Astrocyte (in vitro differentiated cells and primary cell): ENCODE measurements at regions not wholly inside any gene's neighbourhood (a gene's known extent, or its start where the extent isn't known, plus 50 kb on each side); places are given as distances from the start of the nearest gene placed in this dataset.

ENCODE experiments used
- DNase-seq: peaks from one replicate; pipeline ENCODE4 v3.0.0-alpha.2; 2010; ENCODE audit warnings: low read depth
- FAIRE-seq: peaks from 2 replicates; lab custom pipeline; 2011; peaks lifted over from hg19 to GRCh38; lab: Jason Lieb, UNC
- H2AFZ ChIP-seq: 2 replicates; pipeline ENCODE4 v1.6.0; 2012; ENCODE audit warnings: low read depth, low read length, inconsistent platforms
- H3K27ac ChIP-seq: 2 replicates; pipeline ENCODE4 v1.5.1; 2011; ENCODE audit warnings: low read depth, low read length, inconsistent platforms
- H3K27me3 ChIP-seq: 2 replicates; pipeline ENCODE4 v1.6.0; 2011; ENCODE audit warnings: low read length, inconsistent platforms; ENCODE audit not compliant: insufficient read depth
- H3K36me3 ChIP-seq: 2 replicates; pipeline ENCODE4 v1.5.1; 2011; ENCODE audit warnings: low read length, inconsistent platforms; ENCODE audit not compliant: insufficient read depth
- H3K4me1 ChIP-seq: 2 replicates; pipeline ENCODE4 v1.5.1; 2011; ENCODE audit warnings: low read length, inconsistent platforms; ENCODE audit not compliant: insufficient read depth
- H3K4me2 ChIP-seq: 2 replicates; pipeline ENCODE4 v1.6.0; 2012; ENCODE audit warnings: low read length, inconsistent platforms
- H3K4me3 ChIP-seq: 2 replicates; pipeline ENCODE4 v1.5.1; 2011; ENCODE audit warnings: low read depth, mild to moderate bottlenecking, low read length, inconsistent platforms; ENCODE audit not compliant: insufficient read depth
- H3K79me2 ChIP-seq: 2 replicates; pipeline ENCODE4 v1.6.0; 2012; ENCODE audit warnings: mild to moderate bottlenecking, low read length, inconsistent platforms; ENCODE audit not compliant: insufficient read depth
- H3K9ac ChIP-seq: 2 replicates; pipeline ENCODE4 v1.6.0; 2012; ENCODE audit warnings: mild to moderate bottlenecking, low read length, inconsistent platforms
- H3K9me3 ChIP-seq: 2 replicates; pipeline ENCODE4 v1.5.1; 2012; ENCODE audit warnings: low read depth, mild to moderate bottlenecking, low read length, inconsistent platforms; ENCODE audit not compliant: insufficient read depth
- H4K20me1 ChIP-seq: 2 replicates; pipeline ENCODE4 v1.6.0; 2012; ENCODE audit warnings: low read length, inconsistent platforms; ENCODE audit not compliant: insufficient read depth
- H3K27ac Mint-ChIP-seq: one replicate; pipeline ENCODE4 v1.8.0; 2021; ENCODE audit warnings: mild to moderate bottlenecking, mixed read lengths; ENCODE audit not compliant: unreplicated experiment
- H3K27me3 Mint-ChIP-seq: one replicate; pipeline ENCODE4 v1.8.0; 2021; ENCODE audit warnings: low read depth, mixed read lengths; ENCODE audit not compliant: unreplicated experiment
- H3K36me3 Mint-ChIP-seq: one replicate; pipeline ENCODE4 v1.8.0; 2021; ENCODE audit warnings: low read depth, mixed read lengths; ENCODE audit not compliant: unreplicated experiment
- H3K4me1 Mint-ChIP-seq: one replicate; pipeline ENCODE4 v1.8.0; 2021; ENCODE audit warnings: low read depth, mixed read lengths; ENCODE audit not compliant: unreplicated experiment
- H3K4me3 Mint-ChIP-seq: one replicate; pipeline ENCODE4 v1.8.0; 2021; ENCODE audit warnings: mild to moderate bottlenecking, moderate library complexity, mixed read lengths; ENCODE audit not compliant: unreplicated experiment
- H3K9me3 Mint-ChIP-seq: one replicate; pipeline ENCODE4 v1.8.0; 2021; ENCODE audit warnings: mild to moderate bottlenecking, mixed read lengths; ENCODE audit not compliant: unreplicated experiment
- EZH2 ChIP-seq: IDR thresholded peaks from 2 replicates; pipeline ENCODE4 v1.6.1; 2012; ENCODE audit warnings: mild to moderate bottlenecking, low read length, inconsistent platforms; ENCODE audit not compliant: insufficient read depth
- TF ChIP-seq, protein P1 (sequence below): IDR thresholded peaks from 2 replicates; pipeline ENCODE4 v1.5.1; 2011; ENCODE audit warnings: low read depth, mild to moderate bottlenecking, inconsistent platforms, low read length, moderate library complexity; ENCODE audit not compliant: insufficient read depth

DNA sequence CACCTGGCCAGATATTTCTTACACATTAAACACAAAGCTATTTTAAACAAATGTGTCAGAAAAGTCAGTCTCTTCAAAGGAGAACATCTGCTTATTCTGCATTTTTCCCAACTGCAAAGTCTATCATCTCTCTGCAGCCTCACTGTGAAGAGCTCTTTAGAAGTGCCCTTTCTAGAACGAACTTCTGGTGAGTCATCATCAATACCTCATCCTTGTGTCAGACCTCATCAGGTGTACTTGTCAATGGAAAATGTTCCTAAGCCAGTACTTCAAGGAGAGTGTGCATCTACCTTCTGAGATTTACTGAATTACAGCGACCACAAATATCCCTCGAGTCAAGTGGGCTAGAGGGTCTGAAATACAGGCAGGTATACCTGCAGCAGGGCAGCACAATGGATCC is 457.3 kb downstream of the LRIG3 start:
- no peak overlapping the region for H3K9ac ChIP-seq
- Mint-ChIP-seq H3K9me3 (peaks cover 7% of the 10 kb centered on the region), H3K27ac (no peak overlapping the region), H3K4me3 (no peak overlapping the region), H3K27me3 (no peaks in the 10 kb centered on the region), H3K4me1 (no peaks in the 10 kb centered on the region), H3K36me3 (peaks cover 1% of the 10 kb centered on the region)
- FAIRE-seq (no peak), DNase-seq (no peak)
- H3K27me3 ChIP-seq = no peaks in the 10 kb centered on the region
- no peaks in the 10 kb centered on the region for H4K20me1 ChIP-seq
- TF ChIP-seq, protein P1, sequence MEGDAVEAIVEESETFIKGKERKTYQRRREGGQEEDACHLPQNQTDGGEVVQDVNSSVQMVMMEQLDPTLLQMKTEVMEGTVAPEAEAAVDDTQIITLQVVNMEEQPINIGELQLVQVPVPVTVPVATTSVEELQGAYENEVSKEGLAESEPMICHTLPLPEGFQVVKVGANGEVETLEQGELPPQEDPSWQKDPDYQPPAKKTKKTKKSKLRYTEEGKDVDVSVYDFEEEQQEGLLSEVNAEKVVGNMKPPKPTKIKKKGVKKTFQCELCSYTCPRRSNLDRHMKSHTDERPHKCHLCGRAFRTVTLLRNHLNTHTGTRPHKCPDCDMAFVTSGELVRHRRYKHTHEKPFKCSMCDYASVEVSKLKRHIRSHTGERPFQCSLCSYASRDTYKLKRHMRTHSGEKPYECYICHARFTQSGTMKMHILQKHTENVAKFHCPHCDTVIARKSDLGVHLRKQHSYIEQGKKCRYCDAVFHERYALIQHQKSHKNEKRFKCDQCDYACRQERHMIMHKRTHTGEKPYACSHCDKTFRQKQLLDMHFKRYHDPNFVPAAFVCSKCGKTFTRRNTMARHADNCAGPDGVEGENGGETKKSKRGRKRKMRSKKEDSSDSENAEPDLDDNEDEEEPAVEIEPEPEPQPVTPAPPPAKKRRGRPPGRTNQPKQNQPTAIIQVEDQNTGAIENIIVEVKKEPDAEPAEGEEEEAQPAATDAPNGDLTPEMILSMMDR = no peak
- TF ChIP-seq EZH2 = no peak
- H3K4me2 ChIP-seq = no peak overlapping the region
- peaks cover 3% of the 10 kb centered on the region for H3K9me3 ChIP-seq
- no peak overlapping the region for H3K27ac ChIP-seq
- no peaks in the 10 kb centered on the region for H3K36me3 ChIP-seq
- no peak overlapping the region for H3K4me3 ChIP-seq
- no peak overlapping the region for H2AFZ ChIP-seq
- H3K4me1 ChIP-seq = no peaks in the 10 kb centered on the region
- no peaks in the 10 kb centered on the region for H3K79me2 ChIP-seq

DNA sequence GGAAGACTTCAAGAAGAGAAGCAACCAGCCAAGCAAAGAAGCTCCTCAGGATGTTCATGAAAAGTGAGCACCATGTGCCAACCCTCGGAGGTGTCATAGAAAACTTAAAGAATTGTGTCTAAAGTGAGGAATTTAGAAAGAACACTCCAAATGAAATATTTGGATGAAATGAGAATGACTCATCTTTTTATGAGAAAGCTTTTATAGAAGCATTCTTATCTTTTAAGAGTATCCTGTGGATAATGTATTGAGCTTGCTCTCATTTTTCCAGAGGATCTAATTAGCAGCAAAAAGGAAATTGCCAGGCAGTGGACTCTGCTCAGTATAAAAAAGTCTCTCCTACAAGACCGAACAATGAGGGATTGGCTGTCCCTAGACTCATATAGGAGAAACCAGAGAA is 454.9 kb downstream of the LRIG3 start:
- H3K36me3 ChIP-seq = no peaks in the 10 kb centered on the region
- DNase-seq (peak; percentile 38), FAIRE-seq (no peak)
- H3K27ac ChIP-seq = no peak overlapping the region
- TF ChIP-seq, protein P1 = no peak
- no peak for TF ChIP-seq EZH2
- H3K4me3 ChIP-seq = no peak overlapping the region
- Mint-ChIP-seq H3K9me3 (peaks cover 7% of the 10 kb centered on the region), H3K36me3 (peaks cover 1% of the 10 kb centered on the region), H3K4me3 (no peak overlapping the region), H3K4me1 (no peaks in the 10 kb centered on the region), H3K27ac (no peak overlapping the region), H3K27me3 (no peaks in the 10 kb centered on the region)
- no peak overlapping the region for H2AFZ ChIP-seq
- H3K27me3 ChIP-seq = no peaks in the 10 kb centered on the region
- H3K79me2 ChIP-seq = no peaks in the 10 kb centered on the region
- no peak overlapping the region for H3K4me2 ChIP-seq
- H3K4me1 ChIP-seq = no peaks in the 10 kb centered on the region
- H3K9ac ChIP-seq = no peak overlapping the region
- H3K9me3 ChIP-seq = peaks cover 3% of the 10 kb centered on the region
- no peaks in the 10 kb centered on the region for H4K20me1 ChIP-seq

DNA sequence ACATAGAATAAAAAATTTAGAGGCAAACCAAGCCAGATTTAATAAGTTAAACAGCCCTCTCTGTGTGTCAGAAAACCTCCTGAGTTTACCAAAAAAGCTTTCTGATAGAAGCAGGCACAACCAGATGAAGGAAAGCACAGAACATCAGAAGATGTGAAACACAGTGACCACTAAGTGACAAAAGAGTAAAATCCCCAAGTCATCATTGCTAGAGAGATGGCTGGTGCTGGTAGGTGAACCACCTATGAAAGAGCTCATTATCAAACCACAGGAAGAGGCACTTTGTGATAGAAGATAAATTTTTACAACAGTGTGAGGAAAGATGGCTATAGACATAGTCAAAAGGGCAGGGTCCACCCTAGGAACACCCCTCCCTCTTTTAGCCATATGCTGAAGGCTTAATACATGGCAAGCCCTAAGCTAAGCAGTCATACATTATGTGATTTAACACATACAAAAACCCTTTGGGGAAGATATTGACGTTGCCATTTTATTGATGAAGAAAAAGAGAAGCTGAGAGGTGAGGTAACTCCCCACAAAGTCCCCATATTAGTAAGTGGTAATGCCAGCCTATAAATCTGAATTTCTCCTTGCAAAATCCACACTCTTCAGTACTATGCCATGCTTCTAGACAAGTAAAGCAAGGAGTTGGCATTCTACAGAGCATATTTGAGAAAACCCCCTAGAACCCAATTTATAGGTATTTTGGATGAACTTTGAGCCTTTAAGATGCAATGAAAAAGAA is 449.9 kb downstream of the LRIG3 start:
- H4K20me1 ChIP-seq = no peaks in the 10 kb centered on the region
- H3K36me3 ChIP-seq = no peaks in the 10 kb centered on the region
- H3K4me3 ChIP-seq = no peak overlapping the region
- H3K27me3 ChIP-seq = no peaks in the 10 kb centered on the region
- Mint-ChIP-seq H3K36me3 (no peaks in the 10 kb centered on the region), H3K9me3 (peaks cover 7% of the 10 kb centered on the region), H3K4me1 (no peaks in the 10 kb centered on the region), H3K27ac (no peak overlapping the region), H3K4me3 (no peak overlapping the region), H3K27me3 (no peaks in the 10 kb centered on the region)
- no peaks in the 10 kb centered on the region for H3K4me1 ChIP-seq
- peaks cover 3% of the 10 kb centered on the region for H3K9me3 ChIP-seq
- no peak overlapping the region for H2AFZ ChIP-seq
- H3K79me2 ChIP-seq = no peaks in the 10 kb centered on the region
- TF ChIP-seq, protein P1 = no peak
- no peak for TF ChIP-seq EZH2
- H3K9ac ChIP-seq = no peak overlapping the region
- H3K4me2 ChIP-seq = no peak overlapping the region
- H3K27ac ChIP-seq = no peak overlapping the region
- FAIRE-seq (no peak), DNase-seq (no peak)
